Fibroblast of skin of left quadriceps (primary cell): ENCODE measurements at regions not wholly inside any gene's neighbourhood (a gene's known extent, or its start where the extent isn't known, plus 50 kb on each side); places are given as distances from the start of the nearest gene placed in this dataset.

ENCODE experiments used
- DNase-seq, 2 experiments: peaks; one replicate each; pipeline ENCODE4 v3.0.0-alpha.2; 2013; ENCODE audit warnings: low read depth in 2 of 2

DNA sequence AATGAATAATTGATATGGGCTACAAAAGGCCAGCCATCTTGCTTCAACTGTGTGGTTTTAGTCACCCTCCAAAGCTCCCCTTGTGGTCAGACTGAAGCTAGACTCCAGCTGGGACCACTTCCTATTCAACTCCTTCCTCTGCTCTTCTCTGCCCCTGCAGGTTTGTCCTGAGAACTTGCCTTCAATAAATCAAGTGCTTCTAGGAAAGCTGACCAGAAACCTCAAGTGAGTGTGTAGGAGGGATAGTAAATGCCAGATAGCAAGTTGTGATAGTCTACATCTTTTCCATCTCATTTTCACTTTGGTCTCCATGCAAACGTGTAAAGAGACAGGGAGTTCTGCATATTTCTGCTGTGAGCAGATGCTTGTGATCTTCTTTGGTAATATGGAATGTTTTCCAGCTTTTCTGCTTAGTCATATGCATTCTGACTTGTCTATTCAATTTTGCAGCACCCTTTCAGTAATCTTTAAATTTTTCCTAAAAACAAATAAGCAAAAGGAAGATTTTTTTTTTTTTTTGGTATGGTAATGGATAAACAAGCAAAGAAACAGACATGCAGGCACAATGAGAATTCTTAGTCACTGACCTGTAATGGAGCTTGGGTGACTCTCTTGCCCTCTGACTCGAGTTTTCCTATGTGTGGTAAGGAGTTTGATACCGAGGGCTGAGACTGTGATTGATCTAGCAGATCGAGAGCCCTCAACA is 201.3 kb upstream of the BTBD3 start:
- DNase-seq: peak; percentile 82 to 87

DNA sequence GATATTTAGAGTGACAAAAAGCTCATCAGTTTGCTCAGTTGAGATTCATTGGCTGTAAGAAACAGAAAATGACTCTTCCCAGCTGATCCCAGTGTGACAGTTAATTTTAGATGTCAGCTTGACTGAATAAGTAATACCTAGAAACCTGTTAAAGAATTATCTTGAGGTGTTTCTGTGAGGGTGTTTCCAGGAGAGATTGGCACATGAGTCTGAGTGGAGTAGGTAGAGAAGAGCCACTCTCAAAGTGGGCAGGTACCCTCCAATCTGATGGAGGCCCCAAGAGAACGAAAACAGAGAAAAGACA is 200.8 kb upstream of the BTBD3 start:
- no peak for DNase-seq

DNA sequence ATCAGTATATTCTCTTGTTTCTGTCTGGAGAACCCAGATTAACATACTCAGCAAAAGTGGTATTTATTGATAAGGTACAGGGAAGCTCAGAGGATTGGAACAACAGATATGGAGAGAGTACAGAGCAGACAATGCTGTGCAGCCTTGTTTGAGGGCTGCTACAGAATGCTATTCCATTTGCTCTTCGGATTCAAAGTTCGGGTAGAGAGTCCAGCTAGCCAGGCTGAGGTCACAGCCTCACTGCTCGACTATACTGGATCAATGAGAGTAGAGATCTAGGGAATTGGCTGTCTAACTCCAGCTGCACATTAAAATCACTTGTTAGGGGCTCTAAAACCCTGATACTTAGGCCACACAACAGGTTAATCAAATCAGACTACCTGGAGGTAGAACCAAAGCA is 200.1 kb upstream of the BTBD3 start:
- no peak for DNase-seq

DNA sequence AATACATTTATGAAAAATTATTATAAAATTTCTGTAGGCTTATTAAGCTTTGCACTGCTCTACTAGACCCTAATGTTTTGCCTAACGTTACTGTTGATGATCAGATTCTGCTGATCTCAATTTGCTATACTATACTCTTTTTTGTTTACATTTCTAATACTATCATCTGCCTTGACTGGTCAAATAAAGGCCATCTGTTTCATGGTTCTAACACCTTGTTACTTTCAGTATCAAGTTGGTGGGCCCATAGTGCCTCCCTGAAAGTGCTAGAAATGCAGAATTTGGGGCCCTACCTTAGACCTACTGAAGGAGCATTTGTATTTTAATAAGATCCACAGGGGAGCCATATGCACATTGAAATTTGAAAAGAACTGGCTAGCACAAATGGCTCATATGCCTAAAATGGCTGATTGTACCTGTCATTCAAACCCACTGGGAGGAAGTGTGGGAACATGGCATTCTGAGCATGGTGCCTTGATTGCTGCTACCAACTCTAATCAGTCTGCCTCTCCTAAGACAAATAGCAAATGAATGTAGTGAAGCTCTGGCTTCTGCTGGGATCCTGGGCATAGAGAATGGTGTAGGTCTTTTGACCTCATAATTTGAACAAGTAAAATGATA is 199.1 kb upstream of the BTBD3 start:
- DNase-seq: no peak

DNA sequence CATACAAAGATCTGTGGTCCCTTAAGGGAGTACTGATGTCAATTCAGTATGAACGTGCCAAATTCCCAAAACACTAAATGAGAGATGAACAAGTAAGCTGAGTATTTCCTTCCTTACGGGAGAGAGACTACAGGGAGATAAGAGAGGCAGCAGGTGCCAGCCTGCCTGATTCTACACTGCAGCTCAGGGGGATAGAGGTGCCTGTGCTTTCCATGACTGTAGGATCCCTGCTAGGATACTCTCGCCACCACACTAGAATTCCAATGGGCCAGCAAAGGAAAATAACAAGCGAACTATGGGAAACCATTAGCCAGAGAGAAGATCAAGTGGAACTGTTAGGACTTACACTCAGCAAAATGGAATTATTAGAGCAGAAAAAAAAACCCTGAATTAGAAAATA is 198.5 kb upstream of the BTBD3 start:
- DNase-seq: no peak

DNA sequence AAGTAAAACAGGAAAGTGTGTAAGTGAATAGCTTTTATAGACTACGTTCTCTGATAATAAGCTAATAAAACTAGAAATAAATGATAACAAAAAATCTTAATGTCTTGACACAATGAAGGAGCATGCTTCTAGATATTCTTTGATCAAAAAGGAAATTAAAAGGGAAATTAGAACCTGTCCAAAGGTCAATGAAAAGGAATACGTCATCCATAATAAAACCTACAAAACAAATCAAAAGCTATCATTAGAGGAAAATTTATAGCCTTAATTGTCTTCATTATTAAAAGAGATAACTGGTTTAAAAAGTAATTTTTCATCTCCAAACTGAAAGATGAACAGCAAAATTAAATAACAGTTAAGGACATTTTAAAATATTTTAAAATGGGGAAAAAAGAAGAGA is 196.3 kb upstream of the BTBD3 start:
- no peak for DNase-seq

DNA sequence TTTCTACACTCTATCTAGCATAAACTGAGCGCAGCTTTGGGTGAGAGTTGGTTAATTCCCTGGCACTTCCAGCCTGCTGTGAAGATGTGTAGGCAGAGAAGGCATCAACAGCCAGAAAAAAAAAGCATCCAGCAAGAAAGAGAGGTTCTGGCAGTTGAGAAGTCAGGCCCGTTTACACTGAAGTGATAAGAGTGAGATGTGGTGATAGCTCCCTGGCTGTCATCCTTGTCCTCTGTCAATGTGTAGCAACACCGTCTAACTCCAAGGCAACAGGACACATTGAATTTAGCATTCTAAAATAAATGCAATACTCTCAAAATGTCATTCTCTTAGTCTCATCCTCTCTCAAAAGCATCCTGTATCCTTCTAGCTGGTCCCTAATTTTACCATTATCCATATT is 193.6 kb upstream of the BTBD3 start:
- DNase-seq: no peak

DNA sequence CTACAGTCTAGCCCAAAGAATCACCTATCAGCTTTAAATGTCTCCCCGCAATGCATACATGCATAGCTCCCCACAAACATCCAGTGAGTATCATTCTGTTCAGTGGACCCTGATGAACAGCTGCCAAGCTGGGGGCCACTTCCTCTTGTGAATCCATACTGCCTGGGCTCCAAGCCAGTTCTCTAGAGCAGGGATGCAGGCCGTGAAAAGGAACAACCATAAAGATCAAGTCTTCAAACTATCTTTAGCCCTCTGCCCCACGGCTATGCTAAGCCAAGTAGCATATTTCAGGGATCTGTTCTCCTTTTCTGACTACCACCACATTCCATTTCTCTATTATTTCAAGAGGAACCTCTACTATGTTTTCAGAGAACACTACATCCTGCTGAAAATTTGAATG is 191.7 kb upstream of the BTBD3 start:
- peak; percentile 9 to 11 for DNase-seq

DNA sequence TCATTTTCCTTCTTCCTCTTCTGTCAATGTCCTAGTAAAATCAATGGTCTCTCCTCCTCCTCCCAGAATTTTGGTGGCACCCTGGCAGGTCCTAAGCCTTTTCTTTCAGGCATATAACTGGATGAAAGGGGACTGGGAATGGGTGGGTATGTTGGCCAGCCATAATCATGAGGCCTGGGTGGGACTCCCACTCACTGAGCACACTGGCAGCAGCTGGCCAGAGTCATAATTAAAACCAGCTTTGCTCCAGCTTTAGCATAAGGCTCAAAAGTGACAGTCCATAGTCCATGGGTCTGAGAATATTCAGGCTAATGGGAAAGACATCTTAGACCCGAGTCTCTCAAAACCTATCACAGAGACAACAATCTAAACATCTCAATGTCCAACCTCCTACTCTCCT is 190.0 kb upstream of the BTBD3 start:
- no peak for DNase-seq

DNA sequence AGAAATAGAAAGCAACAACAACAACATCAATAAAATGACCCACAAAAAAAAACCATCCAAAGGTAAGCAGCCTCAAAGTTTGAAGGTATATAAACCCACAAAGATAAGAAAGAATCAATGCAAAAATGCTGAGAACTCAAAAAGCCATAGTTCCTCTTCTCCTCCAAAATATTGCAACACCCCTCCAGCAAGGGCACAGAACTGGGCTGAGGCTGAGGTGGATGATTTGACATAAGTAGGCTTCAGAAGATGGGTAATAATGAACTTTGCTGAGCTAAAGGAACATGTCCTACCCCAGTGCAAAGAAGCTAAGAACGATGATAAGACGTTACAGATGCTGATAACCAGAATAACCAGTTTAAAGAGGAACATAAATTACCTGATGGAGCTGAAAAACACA is 188.8 kb upstream of the BTBD3 start:
- DNase-seq: no peak

- DNase-seq: no peak
Measured at GRCh38 chr20:11729806-11730205, 187.9 kb upstream of the BTBD3 start.

GRCh38 chr20:11734431-11734830 is 183.3 kb upstream of the BTBD3 start:
- no peak for DNase-seq

DNA sequence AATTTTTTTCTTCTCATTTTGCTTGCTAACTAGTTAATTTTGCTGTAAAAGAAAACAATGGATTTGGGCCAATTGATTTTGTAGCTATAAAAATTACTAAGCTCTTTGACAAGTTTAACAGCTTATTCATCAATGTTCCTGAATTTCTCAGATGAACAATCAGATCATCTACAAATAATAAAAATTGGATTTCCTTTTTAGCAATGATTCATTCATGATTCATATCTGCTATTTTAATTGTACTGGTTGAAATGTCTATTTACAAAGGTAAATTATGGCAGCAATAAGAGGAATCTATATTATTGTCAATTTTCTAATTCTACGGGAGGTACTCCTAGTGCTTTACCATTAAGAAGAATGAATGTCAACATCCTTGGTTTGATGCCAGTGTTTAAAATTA is 178.8 kb upstream of the BTBD3 start:
- no peak for DNase-seq

DNA sequence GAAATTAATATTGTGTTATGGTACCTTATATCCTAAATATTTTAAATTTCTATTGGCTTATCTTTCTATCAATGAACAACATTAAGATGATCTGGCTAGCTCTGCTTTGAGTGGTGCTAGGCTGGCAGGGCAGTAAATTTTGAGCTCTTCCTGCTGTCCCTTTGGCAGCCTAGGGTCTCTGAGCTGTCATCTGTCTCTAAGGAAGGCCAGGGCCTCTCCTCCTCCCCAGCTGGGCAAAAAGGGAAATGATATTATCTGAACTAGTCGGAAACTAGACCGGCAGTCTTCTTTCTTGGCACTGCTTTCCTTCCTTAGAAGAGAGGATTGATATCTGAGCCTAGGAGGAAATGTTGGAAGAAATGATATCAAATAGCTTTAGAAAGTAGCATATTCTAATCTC is 176.7 kb upstream of the BTBD3 start:
- DNase-seq: no peak

- no peak for DNase-seq
Measured at GRCh38 chr20:11745145-11745544, 172.5 kb upstream of the BTBD3 start.

- no peak for DNase-seq
Measured at GRCh38 chr20:11748436-11748835, 169.3 kb upstream of the BTBD3 start.

DNA sequence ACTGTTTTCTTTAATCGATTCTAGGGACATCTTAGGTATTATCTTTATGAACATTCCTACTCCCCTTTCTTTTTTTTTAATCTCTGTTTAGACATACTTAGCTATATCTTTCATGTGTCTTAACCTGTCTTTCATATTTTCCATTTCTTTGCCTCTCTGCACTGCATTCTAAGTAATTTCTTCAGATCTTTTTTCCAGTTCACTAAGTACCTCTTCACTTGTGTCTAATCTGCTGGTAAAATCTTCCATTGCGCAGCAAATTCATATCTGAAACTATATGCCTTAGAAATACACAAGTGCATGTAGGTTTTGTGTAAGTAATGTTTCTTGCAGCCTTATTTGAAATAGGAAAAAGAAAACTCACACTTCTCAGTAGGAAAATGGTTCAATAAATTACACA is 165.4 kb upstream of the BTBD3 start:
- DNase-seq: no peak

DNA sequence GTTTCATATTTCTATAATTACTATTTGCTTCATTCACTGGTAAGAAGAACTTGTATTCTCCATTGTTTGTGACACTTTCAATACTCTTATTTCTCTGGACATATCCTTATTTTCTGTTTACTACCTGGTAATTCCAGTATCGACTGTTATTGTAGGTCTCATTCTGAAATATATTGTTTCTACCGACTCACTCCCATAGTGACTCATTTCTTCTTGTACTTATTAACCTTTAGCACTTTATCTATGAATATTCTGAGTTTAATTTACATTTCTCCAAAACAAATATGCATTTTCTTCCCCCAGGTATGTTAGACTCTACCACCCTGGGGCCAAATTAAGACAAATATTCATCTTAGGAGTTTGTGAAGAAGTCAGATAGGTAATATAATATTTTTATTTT is 164.5 kb upstream of the BTBD3 start:
- DNase-seq: no peak

DNA sequence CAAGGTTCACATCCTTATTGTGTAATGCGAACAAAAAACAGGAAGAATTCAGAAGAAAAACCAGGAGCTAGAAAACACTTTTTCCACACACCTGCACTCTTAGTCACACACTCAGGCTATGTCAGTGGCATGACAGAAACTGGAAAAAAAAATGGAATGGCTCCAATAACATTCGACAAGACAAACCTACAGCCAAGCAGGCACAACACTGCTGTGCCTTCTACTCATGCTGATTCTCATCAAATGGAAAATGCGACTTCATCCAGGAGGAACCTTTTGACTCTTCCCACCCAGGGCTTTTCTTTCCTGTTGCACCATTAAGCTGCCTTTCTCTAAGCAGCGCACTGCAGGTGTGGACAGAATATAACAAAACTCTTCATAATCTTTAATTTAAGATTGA is 163.2 kb upstream of the BTBD3 start:
- DNase-seq: no peak

- no peak for DNase-seq
Measured at GRCh38 chr20:11755071-11755841, 162.4 kb upstream of the BTBD3 start.

- no peak for DNase-seq
Measured at GRCh38 chr20:11761497-11761896, 156.2 kb upstream of the BTBD3 start.

- DNase-seq: peak in 1 of 2 experiments; percentile 12
Measured at GRCh38 chr20:11766961-11767360, 150.7 kb upstream of the BTBD3 start.

DNA sequence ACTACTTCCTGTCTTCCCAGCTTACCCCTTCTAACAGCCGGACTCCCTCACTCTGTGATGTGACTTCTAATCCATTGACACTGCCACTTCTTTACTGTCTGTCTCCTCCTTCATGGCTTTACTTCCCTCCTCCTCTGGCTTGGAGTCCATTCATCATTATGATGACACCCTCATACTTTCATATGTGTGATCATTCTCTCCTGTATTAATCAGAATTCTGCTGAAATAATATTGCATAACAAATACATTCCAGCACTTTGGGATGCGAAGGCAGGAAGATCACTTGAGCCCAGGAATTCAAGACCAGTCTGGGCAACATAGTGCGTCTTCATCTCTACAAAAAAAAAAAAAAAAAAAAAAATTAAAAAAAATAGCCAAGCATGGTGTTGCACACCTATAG is 147.9 kb upstream of the BTBD3 start:
- peak in 1 of 2 experiments; percentile 15 for DNase-seq
